ENCODE measurements at regions not wholly inside any gene's neighbourhood (a gene's known extent, or its start where the extent isn't known, plus 50 kb on each side); places are given as distances from the start of the nearest gene placed in this dataset.
"Not testable (repeated sequence)": the region's sequence is repeated elsewhere in the genome, so short reads cannot be mapped to it uniquely, and the experiment has no call there.

DNA sequence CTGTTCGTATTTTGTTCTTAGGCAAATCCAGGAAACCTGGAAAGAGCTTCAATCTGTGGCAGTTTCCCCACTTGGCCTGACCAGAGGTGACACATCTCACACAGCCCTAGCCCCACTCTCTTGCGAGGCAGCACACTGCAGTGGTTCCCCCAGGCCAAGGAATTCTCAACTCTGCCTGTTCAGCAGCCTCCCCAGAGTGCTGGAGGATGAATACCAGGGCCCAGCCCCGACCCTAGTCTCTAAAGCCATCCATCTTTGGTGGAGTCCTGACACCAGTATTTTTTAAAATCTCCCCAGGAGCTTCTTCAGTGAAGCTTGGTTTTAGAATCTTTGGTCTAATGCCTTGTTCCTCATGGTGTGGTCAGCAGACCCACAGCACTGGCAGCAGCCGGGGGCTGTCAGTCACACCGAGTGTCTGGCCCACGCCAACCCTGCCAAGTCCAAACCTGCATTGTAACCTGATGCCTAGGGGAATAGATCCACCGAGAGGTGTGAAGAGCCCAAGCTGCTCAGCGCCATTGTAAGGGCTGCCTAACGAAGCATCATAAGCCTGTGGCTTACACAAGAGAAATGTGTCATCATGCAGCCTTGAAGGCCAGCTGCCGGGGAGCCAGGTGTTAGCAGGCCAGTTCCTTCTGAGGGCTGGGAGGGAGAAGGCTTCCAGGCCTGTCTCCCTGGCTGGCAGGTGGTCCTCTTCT is 428.7 kb upstream of the ID2 start:
- no peak for DNase-seq (ENCODE audit: low read depth)

DNA sequence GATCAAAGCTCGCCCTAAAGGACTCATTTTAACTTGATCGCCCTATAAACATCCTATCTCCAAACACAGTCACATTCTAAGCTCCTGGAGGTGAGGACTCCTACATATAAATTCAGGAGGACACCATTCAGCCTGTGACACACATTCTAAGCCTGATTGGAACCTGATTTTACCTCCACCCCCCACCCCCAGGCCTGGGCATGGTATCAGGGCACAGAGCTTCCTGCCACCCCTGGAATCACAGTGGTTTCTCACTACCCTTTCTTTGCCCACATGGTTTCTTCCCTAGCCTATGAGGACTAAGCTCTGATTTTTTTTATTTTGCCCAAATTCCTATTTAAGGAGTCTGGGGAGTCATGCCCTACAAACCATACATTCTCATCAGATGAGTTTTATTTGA is 428.1 kb upstream of the ID2 start:
- no peak for DNase-seq (ENCODE audit: low read depth)

DNA sequence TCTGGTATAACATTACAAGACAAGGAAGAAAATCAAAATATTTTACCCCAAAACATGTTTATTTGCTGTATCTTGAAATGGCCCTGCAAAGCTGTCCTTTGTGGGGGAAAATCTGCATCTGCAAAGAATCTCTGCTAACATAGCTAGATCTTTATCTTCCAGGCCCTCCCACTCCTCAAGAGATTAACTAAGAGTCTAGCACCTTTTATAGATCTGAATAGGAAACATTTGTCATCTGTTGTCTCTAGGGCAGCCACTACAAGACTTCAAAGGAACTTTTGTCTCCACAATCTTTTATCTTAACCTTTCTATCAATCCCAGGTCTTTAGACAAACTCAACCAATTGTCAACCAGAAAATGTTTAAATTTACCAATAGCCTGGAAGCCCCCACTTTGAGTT is 427.6 kb upstream of the ID2 start:
- not testable (repeated sequence) for DNase-seq (ENCODE audit: low read depth)

DNA sequence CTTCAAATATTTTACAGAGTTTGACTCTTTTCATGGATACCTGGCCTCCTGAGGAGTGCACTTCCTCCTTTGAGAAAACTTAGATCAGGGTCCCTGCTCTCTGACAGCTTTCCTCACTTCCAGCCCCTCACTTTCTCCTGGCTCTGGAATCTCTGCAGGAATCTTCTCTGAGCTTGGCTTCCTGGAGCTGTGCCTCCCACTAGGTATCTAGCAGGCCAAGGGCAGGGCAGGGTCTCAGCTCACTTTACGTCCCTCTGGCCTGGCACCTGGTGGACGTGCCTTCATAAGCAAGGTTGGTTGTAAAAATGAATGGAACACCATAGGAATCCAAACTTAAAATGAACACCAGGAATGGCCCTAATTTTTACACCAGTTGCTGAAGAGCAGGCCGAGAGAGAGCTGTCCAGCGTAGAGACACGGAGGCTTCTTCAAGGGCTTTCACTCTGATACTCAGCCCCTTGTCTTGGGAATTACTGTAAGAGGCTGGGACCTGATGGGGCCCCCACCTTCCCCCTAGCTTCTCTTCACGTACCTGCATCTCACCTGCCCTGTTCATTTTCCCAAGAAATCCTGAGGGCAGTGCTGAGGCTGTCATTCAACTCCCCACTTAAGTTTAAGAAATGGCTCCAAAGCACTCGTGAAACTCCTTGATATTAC is 426.9 kb upstream of the ID2 start:
- no peak for DNase-seq (ENCODE audit: low read depth)

DNA sequence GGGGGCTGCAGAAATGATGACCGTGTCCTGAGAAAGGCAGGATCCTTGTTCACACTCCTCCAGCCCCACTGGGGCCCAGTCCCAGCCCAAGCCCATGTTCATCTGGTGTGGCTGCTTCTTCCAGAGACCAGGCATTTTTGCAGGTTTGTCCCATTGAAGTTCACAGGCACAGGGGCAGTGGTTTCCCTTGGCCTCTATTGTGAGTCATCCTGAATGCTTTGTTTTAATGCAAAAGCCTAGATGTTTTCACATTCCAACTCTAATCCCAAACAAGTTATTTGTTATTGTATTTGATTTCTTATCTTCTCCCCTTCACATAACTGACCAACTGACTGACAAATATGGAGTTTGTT is 426.4 kb upstream of the ID2 start:
- DNase-seq (ENCODE audit: low read depth), result no peak

DNA sequence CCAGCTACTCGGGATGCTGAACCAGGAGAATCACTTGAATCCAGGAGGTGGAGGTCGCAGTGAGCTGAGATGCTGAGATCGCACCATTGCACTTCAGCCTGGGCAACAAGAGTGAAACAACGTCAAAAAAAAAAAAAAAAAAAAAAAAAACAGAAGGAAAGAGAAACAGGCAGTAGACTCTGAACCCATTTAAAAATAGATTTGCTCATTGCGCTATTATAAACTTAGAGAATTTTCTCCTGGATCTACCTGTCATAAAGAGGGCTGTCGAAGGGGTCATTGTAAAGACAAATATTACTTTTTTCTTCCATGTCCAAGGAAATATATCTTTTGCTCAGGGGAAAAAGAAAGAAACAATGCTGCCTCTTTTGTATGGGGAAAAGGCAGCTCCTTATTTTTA is 425.0 kb upstream of the ID2 start:
- no peak for DNase-seq (ENCODE audit: low read depth)

DNA sequence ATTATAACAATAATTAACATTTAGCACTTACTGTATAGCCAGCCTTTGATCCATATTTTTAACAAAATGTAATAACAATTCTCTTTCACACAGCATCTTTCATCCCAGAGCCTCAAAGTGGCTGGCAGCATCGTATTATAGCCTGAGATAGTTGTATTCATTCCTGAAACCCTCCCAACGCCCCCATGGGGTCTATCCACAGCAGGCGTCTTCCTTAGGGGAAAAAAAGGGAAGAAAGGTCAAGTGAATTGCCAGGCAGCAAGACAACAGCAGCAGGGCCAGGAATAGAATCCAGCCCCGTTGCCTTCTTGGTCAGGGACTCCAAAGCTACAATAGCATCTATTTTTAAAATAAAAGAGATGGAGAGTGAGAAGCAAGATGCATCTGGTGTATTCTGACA is 424.4 kb upstream of the ID2 start:
- no peak for DNase-seq (ENCODE audit: low read depth)

DNA sequence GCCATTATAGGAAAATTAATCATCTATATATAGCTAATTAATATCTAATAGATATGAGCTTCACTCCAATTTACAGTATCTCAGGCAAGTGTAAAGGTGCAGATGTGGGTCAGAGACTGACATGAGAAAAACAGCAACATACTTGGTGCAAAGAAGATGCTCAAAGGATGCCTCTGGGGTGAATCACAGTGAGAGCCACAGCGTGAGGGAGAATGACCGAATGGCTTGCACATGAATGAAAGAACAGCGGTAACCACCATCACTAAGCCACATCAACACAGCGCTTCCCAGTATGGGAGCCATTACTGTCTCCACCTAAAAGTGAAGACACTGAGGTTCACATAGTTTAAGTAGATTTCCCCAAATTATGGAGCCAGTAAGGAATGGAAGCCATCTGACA is 423.4 kb upstream of the ID2 start:
- no peak for DNase-seq (ENCODE audit: low read depth)

DNA sequence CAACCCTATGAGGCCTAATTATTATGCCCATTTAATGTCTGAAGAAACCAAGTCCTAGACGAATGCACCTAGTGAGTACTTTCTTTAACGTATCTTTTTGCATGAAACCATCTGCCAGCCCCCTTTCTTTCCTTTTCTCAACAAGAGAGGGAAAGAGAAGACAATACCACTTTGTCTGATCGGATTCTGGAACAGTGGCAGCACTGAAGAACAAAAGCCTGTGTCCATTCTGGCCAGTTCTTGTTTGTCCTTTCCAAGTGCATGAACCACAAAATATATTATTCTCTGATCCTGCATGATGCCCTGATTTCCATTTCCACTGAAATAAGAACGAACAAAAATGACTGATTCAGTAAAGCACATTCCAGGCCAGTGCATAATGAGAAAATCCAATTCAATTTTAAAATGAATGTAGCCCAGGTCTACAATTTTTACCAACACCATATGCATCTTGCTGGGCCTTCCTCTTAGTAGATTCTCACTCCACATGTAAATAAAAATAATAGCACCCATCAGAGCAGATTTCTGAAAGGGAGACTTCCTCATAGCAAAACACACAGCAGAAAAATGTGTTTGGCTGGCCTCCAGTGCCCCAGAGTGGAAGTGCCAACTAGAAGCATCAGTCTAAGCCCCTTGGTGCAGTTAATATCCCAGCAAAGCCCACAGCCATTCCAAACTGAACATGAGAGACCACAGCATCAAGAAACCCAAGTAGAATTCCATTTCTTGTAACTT is 422.6 kb upstream of the ID2 start:
- DNase-seq (ENCODE audit: low read depth), result no peak

DNA sequence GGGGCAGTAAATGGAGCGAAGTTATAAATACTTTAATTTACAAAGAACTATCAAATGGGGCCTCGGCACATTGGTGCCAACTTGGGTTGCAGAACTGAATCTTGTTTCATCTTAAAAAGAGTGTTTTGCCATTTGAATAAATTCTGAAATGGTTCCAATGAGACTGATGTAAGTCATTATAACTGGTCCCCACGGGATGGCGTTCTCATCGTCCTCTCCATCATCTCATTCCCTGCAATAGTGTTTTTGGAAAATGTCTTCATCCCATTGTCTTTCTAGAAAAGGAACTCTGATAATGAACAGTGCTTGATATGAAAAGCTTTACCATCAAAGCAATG is 422.0 kb upstream of the ID2 start:
- DNase-seq (ENCODE audit: low read depth), result no peak

DNA sequence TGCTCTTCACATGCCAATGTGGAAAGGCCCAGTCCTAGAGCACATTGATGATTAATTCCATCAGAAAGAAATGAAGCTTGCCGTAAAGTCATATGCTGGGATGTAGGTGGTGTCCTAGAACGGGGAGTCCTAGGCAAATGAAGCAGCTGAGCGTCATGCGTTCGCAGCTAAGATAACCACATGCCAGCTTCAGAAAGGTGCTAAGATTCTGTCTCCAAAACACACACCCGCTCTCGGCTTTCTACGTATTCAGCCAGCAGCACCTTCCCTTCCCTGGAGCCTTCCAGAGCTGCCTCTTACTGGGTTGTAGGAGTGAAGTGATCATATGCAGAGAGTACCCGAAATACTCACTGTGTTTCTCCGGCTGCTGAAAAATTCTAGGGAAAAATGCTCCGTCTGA is 421.6 kb upstream of the ID2 start:
- DNase-seq (ENCODE audit: low read depth), result no peak

DNA sequence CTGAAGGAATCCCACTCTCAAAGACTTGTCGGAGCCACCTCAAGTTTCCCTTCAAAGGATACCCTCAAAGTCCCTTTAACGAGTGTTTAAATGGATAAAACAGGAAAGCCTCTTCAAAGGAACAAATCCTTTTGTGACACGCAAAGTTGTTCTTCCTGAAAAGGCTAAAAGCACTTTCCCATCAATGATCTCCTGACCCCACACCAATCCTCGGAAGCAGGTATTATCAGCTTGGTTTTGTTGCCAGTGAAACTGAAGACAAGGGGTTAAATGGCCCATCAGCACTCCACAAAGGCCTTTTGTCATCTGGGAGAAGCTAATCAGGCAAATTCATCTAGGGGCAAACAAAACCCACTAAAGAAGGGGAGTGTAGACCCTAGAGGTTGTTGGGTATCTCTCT is 418.0 kb upstream of the ID2 start:
- no peak for DNase-seq (ENCODE audit: low read depth)

DNA sequence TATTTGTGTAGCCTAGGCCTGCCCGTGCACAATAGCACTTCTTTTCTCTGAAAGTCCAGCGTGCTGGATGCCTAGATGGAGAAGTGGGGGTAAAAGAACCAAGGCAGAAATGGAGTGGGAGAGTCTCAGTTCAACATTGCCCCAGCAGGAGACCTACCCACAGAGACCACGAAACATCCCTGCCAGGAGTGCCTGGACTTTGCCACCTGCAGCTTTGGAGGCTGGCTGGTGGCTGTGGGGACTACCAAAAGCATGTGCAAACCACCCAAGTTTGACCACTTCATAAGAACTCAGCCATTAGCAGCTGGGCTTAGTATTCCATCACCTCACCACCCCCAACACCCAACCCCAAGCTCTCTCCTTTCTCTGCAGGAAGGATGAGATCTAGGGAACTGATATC is 416.9 kb upstream of the ID2 start:
- DNase-seq (ENCODE audit: low read depth), result no peak

DNA sequence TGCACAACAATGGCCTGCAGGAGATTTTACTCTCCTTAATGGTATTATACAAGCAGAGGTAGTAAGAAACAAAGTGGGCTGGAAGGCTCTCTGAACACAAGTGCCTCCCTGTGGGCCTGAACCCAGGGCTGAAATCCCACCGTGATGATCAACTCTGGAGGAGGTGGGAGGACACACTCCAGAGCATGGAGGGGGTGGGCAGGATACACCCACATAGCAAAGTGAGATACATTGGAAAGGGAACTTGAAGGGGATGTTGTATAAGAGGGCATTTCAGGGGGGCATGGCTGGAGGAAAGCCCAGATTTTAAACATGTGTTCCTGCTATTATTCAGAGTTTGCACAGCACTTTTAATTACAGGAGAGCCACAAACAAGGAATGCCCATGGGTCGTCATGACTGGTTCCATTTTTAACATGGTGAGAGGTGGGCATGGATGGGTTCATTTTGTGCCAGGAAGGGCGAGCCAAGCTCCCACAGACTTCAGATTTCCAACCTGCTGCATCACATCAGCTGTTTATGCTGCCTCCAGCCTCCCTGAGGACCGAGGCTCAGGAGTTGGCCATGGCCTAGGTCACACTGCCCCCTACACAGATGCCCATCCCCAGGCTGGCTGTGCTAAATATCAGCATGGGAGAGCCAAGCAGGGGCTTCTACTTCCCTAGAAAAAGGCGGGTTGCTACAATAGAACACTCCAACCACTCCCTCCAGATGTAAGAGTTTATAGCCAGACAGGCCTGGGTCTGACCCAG is 416.2 kb upstream of the ID2 start:
- DNase-seq (ENCODE audit: low read depth), result no peak

DNA sequence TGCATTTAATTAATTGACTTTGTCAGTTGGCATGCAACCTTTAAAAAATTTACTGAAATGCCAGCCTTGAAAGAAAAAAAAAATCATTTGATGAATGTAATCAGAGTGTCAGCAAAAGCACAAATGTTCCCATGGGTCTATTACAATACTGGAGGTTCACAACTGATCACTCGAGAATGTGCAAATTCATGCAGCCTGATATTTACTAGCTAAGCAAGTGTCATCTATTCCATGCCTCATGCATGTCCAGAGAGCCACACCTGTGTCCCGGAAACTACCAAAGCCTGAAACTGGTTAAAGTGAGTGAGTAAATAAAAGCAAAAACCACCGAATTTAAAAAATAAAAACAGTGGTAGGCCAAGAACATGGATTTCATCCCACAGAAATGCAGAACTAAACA is 415.3 kb upstream of the ID2 start:
- no peak for DNase-seq (ENCODE audit: low read depth)

DNA sequence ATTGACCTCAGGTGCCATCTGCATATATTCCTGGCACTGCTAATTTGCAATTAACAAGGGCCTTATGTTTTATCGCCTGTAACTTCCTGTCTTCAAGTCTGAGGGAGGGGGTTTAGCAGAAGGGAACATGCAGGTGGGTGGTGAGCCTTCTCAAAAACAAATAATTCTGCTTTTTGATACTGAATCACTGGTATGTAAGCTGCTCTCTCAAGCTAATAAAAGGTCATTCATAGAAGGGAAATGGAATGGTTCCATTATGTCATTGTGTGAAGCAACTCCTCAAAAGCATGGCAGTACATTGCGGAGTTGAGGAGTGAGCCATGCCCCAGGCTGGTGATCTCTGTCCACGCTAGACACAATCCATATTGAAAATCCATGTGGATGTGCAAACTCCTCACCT is 414.8 kb upstream of the ID2 start:
- no peak for DNase-seq (ENCODE audit: low read depth)

DNA sequence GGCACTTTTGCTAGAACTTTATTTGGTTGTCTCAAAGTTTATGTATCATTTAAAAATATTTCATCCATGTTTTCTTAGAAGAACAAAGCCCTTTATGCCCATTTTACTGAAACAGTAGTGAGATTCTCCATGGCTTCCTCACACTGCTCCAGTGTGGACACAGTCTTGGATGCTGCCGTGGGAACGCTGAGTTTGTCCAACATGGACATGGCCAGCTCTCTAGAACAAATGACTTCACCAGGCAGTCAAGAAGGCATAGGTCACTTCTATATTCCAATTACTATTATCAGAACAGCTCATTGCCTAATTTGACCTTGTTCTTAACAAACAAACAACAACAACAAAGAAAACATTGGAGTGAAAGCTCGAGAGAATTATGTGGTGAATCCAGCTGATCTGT is 414.1 kb upstream of the ID2 start:
- DNase-seq (ENCODE audit: low read depth), result no peak

DNA sequence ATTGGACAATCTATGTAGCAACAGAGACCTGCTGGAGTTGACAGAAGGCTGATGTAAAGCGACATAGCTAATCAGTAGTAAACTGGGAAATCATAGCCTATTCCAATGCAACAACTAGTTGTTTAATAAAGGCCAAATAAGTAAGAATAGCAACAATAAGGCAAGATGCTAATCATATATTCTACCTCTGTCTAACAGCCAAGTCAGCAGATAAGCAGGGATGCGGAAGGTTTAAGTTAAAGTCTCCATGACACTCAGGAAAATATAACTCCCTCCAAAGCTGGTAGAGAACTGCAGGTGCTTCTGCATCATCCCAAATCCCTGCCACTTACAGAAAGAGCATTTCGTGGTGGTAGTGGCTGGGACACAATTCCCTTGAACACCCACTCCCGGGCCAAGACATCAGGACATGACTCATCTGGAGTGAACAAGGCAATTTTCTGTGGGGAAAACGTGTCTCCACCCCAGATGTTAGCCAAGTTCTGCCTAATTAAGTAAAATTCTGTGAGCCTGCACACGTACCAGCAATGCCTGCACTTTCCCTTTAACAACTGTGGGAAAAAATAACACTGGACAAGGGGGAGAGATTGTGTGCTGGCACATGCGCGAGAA is 413.6 kb upstream of the ID2 start:
- DNase-seq (ENCODE audit: low read depth), result no peak

DNA sequence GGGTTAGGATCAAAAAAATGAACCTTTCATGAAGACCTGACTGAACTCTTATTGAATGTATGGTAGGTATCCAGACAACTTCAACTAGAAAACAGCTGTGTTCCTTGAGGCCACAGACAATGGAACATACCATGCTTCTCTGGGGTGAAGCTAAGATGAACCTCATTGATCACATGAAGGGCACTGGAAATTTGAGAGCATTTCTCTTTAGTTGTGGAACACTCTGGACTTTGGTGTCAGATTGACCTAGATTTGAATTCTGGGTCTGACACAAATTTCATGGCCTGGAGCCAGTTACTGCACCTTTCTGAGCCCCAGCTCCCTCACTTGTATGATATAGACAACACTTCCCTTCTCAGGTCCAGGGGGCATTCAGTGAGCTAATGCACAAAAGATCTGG is 411.2 kb upstream of the ID2 start:
- DNase-seq (ENCODE audit: low read depth), result no peak

DNA sequence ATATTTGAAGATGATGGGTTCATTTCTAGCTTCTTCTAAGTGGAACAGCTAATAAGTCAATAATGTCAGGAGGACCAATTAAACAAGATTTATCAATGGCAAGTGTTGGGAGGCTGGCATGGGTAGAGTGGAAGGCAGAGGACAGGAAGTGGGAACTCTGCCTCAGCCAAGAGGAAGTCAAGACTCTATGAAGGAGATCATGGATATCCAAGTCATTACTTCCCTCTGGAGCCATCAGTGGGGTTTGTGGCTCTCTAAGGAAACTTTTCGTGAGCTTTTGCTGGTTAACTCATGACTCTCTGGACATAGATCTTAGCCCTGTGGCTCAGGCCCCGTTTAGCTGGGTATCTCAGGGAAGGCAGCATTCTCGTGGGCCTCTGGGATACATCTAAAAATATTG is 410.4 kb upstream of the ID2 start:
- DNase-seq (ENCODE audit: low read depth), result no peak

DNA sequence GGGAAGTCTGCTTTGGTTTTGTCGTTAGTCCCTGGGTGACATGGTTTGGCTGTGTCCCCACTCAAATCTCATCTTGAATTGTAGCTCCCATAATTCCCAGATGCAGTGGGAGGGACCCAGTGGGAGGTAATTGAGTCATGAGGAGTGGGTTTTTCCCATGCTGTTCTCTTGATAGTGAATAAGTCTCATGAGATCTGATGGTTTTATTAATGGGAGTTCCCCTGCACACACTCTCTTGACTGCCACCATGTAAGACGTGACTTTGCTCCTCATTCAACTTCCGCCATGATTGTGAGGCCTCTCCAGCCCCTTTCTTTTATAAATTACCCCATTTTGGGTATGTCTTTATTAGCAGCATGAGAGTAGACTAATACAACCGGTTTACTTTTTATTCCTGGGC is 405.8 kb upstream of the ID2 start:
- DNase-seq (ENCODE audit: low read depth), result no peak

DNA sequence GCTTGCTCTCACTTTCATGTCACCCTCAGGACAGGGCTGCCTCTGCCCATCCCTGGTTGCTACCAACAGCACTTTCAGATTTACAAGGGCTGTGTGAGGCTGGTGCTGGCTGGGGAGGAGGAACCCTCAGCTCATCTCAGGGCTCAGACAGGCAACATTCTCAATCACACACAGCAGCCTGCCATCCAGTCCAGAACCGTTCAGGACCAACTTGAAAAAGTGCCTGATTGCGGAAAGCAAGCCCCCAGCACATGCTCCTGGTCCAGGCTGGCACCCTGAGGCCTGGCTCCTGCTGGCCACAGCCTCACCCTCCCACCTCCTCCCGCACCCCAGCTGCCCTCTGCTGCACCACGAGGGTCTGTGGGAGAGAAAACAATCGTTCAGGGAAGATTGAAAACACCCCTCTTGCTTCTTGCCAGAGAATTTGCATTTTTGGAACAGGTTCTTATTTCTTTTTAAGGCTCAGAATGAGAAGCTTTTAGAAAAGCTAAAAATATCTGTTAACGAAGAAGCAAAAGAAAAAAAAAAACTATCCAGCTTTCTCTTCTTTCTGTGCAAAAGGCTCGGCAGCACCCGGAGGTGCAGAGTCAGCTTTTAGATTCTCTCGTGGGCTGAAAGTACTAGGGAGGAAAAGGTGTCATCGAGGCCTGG is 403.8 kb upstream of the ID2 start:
- no peak for DNase-seq (ENCODE audit: low read depth)

Measured in activated T-helper 1 cell treated with Interleukin-2 at 50 U/mL for 16 hours (primary cell).